ENCODE measurements at regions not wholly inside any gene's neighbourhood (a gene's known extent, or its start where the extent isn't known, plus 50 kb on each side); places are given as distances from the start of the nearest gene placed in this dataset.

- FAIRE-seq (no peak), DNase-seq (peak in 3 of 5 donors; percentile 20 to 33 (median 21))
- Histone ChIP-seq H3K4me3 (ENCODE audit: low read length in 3 of 3) (no peak overlapping the region), H3K9me3 (ENCODE audit: control insufficient read depth in 2 of 3, insufficient read depth in 1 of 3, low read length in 3 of 3) (no peaks in the 10 kb centered on the region), H3K4me1 (ENCODE audit: control insufficient read depth in 2 of 3, insufficient read depth in 2 of 3, low read depth in 1 of 3, low read length in 3 of 3) (no peaks in the 10 kb centered on the region), H3K9ac (ENCODE audit: low read length in 3 of 3) (no peak overlapping the region), H3K36me3 (ENCODE audit: control insufficient read depth in 2 of 3, insufficient read depth in 3 of 3, low read length in 3 of 3) (no peaks in the 10 kb centered on the region), H3K27ac (ENCODE audit: low read depth in 2 of 2, low read length in 2 of 2) (no peak overlapping the region), H3K27me3 (ENCODE audit: control insufficient read depth, insufficient read depth, low read length) (no peaks in the 10 kb centered on the region)
- intact Hi-C loops (cut with DNase I), result no loop called here
- no peak for TF ChIP-seq CTCF (IDR thresholded peaks at IDR 0.05; ENCODE audit: borderline replicate concordance, extremely low read depth, insufficient read depth)
These were observed 343.7 kb downstream of the TCERG1L start for GRCh38 chr10:130967784-130968183.

- FAIRE-seq (no peak), DNase-seq (no peak)
- no peak overlapping the region for H3K27ac ChIP-seq (ENCODE audit: low read depth in 2 of 2, low read length in 2 of 2)
- H3K9ac ChIP-seq (ENCODE audit: low read length in 3 of 3), result no peak overlapping the region
- no peak overlapping the region for H3K4me3 ChIP-seq (ENCODE audit: low read length in 3 of 3)
- intact Hi-C loops (cut with DNase I), result no loop called here
- no peaks in the 10 kb centered on the region for H3K9me3 ChIP-seq (ENCODE audit: control insufficient read depth in 2 of 3, insufficient read depth in 1 of 3, low read length in 3 of 3)
- no peak for TF ChIP-seq CTCF (IDR thresholded peaks at IDR 0.05; ENCODE audit: borderline replicate concordance, extremely low read depth, insufficient read depth)
- H3K27me3 ChIP-seq (ENCODE audit: control insufficient read depth, insufficient read depth, low read length), result no peaks in the 10 kb centered on the region
- H3K36me3 ChIP-seq (ENCODE audit: control insufficient read depth in 2 of 3, insufficient read depth in 3 of 3, low read length in 3 of 3), result no peaks in the 10 kb centered on the region
- H3K4me1 ChIP-seq (ENCODE audit: control insufficient read depth in 2 of 3, insufficient read depth in 2 of 3, low read depth in 1 of 3, low read length in 3 of 3), result no peaks in the 10 kb centered on the region
These were observed 343.0 kb downstream of the TCERG1L start for GRCh38 chr10:130968511-130968910.

GRCh38 chr10:130968964-130969363 lies 342.6 kb downstream of the TCERG1L start:
- Histone ChIP-seq H3K9ac (ENCODE audit: low read length in 3 of 3) (no peak overlapping the region), H3K36me3 (ENCODE audit: control insufficient read depth in 2 of 3, insufficient read depth in 3 of 3, low read length in 3 of 3) (no peaks in the 10 kb centered on the region), H3K27me3 (ENCODE audit: control insufficient read depth, insufficient read depth, low read length) (no peaks in the 10 kb centered on the region), H3K27ac (ENCODE audit: low read depth in 2 of 2, low read length in 2 of 2) (no peak overlapping the region), H3K9me3 (ENCODE audit: control insufficient read depth in 2 of 3, insufficient read depth in 1 of 3, low read length in 3 of 3) (no peaks in the 10 kb centered on the region), H3K4me3 (ENCODE audit: low read length in 3 of 3) (no peak overlapping the region), H3K4me1 (ENCODE audit: control insufficient read depth in 2 of 3, insufficient read depth in 2 of 3, low read depth in 1 of 3, low read length in 3 of 3) (no peaks in the 10 kb centered on the region)
- no peak for TF ChIP-seq CTCF (IDR thresholded peaks at IDR 0.05; ENCODE audit: borderline replicate concordance, extremely low read depth, insufficient read depth)
- intact Hi-C loops (cut with DNase I), result no loop called here
- FAIRE-seq (no peak), DNase-seq (no peak)

- H3K27me3 ChIP-seq (ENCODE audit: control insufficient read depth, insufficient read depth, low read length), result no peaks in the 10 kb centered on the region
- no peak overlapping the region for H3K4me3 ChIP-seq (ENCODE audit: low read length in 3 of 3)
- DNase-seq (no peak), FAIRE-seq (no peak)
- H3K9ac ChIP-seq (ENCODE audit: low read length in 3 of 3), result no peak overlapping the region
- no peaks in the 10 kb centered on the region for H3K4me1 ChIP-seq (ENCODE audit: control insufficient read depth in 2 of 3, insufficient read depth in 2 of 3, low read depth in 1 of 3, low read length in 3 of 3)
- intact Hi-C loops (cut with DNase I), result no loop called here
- no peak overlapping the region for H3K27ac ChIP-seq (ENCODE audit: low read depth in 2 of 2, low read length in 2 of 2)
- no peak for TF ChIP-seq CTCF (IDR thresholded peaks at IDR 0.05; ENCODE audit: borderline replicate concordance, extremely low read depth, insufficient read depth)
- no peaks in the 10 kb centered on the region for H3K9me3 ChIP-seq (ENCODE audit: control insufficient read depth in 2 of 3, insufficient read depth in 1 of 3, low read length in 3 of 3)
- H3K36me3 ChIP-seq (ENCODE audit: control insufficient read depth in 2 of 3, insufficient read depth in 3 of 3, low read length in 3 of 3), result no peaks in the 10 kb centered on the region
These were observed 341.8 kb downstream of the TCERG1L start for GRCh38 chr10:130969700-130970099.
